Type B pancreatic cell (in vitro differentiated cells): ENCODE measurements at regions not wholly inside any gene's neighbourhood (a gene's known extent, or its start where the extent isn't known, plus 50 kb on each side); places are given as distances from the start of the nearest gene placed in this dataset.
A peak's percentile ranks its signal among the peaks of the same experiment; 100 is the strongest.

Experiments
- DNase-seq: peaks from one replicate; pipeline ENCODE4 v3.0.0; 2021; ENCODE audit warnings: mixed read lengths; ENCODE audit not compliant: unreplicated experiment; ENCODE audit errors: extremely low spot score
- H3K27ac Mint-ChIP-seq: 2 replicates; pipeline ENCODE4 v1.8.0; 2021; ENCODE audit warnings: mild to moderate bottlenecking, mixed read lengths
- H3K27me3 Mint-ChIP-seq: 2 replicates; pipeline ENCODE4 v1.8.0; 2021; ENCODE audit warnings: mixed read lengths
- H3K36me3 Mint-ChIP-seq: 2 replicates; pipeline ENCODE4 v1.8.0; 2021; ENCODE audit warnings: mixed read lengths
- H3K4me1 Mint-ChIP-seq: one replicate; pipeline ENCODE4 v1.8.0; 2021; ENCODE audit warnings: mixed read lengths; ENCODE audit not compliant: unreplicated experiment
- H3K4me3 Mint-ChIP-seq: 2 replicates; pipeline ENCODE4 v1.8.0; 2021; ENCODE audit warnings: mild to moderate bottlenecking, mixed read lengths
- H3K9me3 Mint-ChIP-seq: 2 replicates; pipeline ENCODE4 v1.8.0; 2021; ENCODE audit warnings: mixed read lengths
- TF ChIP-seq, protein P1 (sequence below): fragments of 200-600 bp; sonication (generic); conservative IDR thresholded peaks from 2 replicates; pipeline ENCODE4 v1.5.0; 2021; ENCODE audit warnings: antibody characterized with exemption, mild to moderate bottlenecking

DNA sequence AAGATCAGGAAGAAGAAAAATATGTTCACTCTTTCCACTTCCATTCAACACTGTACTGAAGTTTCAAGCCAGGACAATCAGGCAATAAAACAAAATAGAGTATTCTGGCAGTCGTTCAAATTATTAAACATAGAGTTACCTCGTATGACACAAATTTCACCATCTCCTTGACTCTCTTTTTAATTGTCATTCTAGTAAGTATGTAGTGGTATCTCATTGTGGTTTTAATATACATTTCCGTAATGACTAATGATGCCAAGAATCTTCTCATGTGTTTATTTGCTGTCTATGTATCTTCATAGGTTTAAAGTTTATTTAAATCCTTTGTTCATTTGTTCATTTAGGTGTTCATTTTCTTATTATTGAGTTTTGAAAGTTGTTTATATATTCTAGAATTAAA lies 352.2 kb downstream of the IDS start:
- H3K9me3 Mint-ChIP-seq = no peaks in the 10 kb centered on the region
- no peaks in the 10 kb centered on the region for H3K27me3 Mint-ChIP-seq
- TF ChIP-seq, protein P1, sequence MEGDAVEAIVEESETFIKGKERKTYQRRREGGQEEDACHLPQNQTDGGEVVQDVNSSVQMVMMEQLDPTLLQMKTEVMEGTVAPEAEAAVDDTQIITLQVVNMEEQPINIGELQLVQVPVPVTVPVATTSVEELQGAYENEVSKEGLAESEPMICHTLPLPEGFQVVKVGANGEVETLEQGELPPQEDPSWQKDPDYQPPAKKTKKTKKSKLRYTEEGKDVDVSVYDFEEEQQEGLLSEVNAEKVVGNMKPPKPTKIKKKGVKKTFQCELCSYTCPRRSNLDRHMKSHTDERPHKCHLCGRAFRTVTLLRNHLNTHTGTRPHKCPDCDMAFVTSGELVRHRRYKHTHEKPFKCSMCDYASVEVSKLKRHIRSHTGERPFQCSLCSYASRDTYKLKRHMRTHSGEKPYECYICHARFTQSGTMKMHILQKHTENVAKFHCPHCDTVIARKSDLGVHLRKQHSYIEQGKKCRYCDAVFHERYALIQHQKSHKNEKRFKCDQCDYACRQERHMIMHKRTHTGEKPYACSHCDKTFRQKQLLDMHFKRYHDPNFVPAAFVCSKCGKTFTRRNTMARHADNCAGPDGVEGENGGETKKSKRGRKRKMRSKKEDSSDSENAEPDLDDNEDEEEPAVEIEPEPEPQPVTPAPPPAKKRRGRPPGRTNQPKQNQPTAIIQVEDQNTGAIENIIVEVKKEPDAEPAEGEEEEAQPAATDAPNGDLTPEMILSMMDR = no peak
- H3K36me3 Mint-ChIP-seq = no peaks in the 10 kb centered on the region
- no peak for DNase-seq
- no peaks in the 10 kb centered on the region for H3K4me1 Mint-ChIP-seq
- no peak overlapping the region for H3K4me3 Mint-ChIP-seq
- no peak overlapping the region for H3K27ac Mint-ChIP-seq

DNA sequence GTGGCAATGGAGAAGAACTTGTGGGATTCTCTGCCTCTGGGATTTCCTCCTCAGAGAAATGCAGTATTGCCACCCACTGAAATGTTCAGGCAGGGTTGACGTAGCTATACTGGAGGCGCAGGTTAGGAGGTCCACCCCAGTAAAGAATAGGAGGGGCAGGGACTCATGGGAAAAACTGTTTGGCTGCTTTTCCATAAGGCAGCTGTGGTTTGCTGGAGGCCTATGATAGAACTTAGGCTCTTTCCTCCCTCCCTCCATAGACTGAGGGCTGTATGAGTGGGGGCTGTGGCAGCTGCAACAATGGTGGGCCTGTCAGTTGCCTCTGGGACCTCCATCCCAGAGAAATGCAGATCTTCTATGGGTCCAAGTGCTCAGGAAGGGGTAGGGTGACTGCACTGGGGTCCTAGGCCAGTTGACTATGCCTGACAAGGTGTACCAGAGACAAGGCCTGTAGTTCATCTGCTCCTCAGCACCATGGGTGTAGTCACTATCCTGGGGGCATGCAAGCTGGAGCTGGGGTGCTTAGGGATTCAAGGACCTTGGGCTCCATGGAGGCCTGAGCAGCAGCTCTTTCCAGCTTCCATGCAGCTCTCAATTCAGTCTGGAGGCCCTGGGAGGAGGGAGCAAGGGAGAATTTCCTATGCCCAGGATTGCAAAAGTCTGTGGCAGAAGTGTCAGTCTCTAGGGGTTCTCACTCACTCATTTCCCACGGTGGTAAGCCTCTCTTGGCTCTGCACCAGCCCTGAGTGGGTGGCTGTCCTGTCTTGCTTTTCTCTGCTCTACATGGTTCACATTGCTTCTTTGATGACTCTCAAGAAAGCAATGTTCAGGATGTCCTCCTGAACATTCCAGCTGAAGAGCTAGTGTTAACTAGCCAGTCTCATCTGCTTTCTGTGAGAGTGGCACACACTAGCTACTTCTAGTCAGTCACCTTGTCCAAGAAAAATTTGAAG lies 353.0 kb downstream of the IDS start:
- no peak overlapping the region for H3K27ac Mint-ChIP-seq
- H3K36me3 Mint-ChIP-seq = no peaks in the 10 kb centered on the region
- no peaks in the 10 kb centered on the region for H3K27me3 Mint-ChIP-seq
- TF ChIP-seq, protein P1 = no peak
- H3K4me3 Mint-ChIP-seq = no peak overlapping the region
- no peak for DNase-seq
- H3K9me3 Mint-ChIP-seq = no peaks in the 10 kb centered on the region
- H3K4me1 Mint-ChIP-seq = no peaks in the 10 kb centered on the region

DNA sequence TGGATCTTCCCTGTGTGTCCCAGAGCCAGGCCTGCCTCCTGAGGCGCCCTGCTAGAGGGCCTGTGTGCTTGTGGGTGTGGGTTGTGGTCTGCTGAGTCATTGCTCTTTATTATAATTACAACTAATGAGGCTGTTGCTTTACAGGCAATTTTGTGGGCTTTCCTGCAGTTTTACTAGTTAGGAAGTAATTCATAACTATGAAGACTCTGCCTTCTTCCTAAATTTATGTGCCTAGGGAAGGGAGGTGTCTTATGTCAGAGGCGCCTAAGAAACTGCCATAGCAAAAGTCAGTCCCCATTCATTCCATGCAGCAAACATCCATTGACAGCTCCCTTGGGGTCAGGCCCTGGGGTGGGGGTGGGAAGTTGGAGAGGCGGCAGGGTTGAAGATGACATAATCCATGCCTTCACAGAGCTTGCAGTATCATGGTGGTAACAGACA lies 359.2 kb downstream of the IDS start:
- Mint-ChIP-seq H3K4me1 (no peaks in the 10 kb centered on the region), H3K27ac (no peak overlapping the region), H3K4me3 (no peak overlapping the region), H3K36me3 (no peaks in the 10 kb centered on the region), H3K9me3 (no peaks in the 10 kb centered on the region), H3K27me3 (no peaks in the 10 kb centered on the region)
- TF ChIP-seq, protein P1 = no peak
- no peak for DNase-seq

DNA sequence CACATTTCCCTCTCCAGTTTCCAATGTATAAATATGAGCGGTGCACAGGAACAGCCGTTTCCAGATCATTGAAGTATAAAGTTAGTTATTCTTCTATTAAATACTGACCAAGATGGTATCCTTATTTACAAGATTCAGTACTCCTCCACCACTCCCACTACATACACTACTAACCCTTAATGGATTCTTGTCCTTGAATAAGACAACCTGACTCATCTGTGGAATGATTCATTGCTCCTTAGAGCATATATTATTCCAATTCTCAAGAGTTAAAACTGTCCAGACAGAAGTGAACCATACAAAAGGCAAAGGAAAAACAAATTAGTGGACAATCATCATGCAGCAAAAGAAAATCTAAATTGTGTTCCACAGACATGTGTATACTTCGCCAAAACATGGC lies 373.3 kb downstream of the IDS start:
- peaks cover 16% of the 10 kb centered on the region for H3K4me1 Mint-ChIP-seq
- no peaks in the 10 kb centered on the region for H3K36me3 Mint-ChIP-seq
- peaks cover 4% of the 10 kb centered on the region for H3K27me3 Mint-ChIP-seq
- no peak for DNase-seq
- H3K4me3 Mint-ChIP-seq = no peak overlapping the region
- TF ChIP-seq, protein P1 = no peak
- no peaks in the 10 kb centered on the region for H3K9me3 Mint-ChIP-seq
- no peak overlapping the region for H3K27ac Mint-ChIP-seq

DNA sequence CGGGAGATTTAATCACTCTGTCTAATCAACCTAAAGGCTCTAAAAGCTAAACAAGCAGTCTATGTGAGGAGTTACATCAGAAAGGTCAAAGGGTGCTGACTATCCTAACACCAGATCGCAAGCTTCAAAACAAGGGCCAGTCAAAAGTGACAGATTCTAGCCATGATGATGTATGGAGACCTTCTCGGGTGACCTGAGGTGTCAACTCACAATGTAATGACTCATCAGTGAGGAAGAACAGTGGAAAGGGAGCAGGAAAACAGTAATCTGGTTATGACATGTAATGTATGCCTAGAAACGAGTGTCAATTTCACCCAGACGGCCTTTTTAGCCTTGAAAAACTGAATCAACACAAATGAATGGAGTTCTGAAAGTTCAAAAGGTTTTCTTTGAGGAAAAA lies 375.3 kb downstream of the IDS start:
- no peak for DNase-seq
- Mint-ChIP-seq H3K4me3 (peak overlapping the region; percentile 14), H3K27ac (no peak overlapping the region), H3K9me3 (no peaks in the 10 kb centered on the region), H3K27me3 (peaks cover 4% of the 10 kb centered on the region), H3K4me1 (peaks cover 16% of the 10 kb centered on the region), H3K36me3 (no peaks in the 10 kb centered on the region)
- TF ChIP-seq, protein P1 = no peak
